Upper lobe of right lung (tissue), 1 donor: ENCODE measurements at regions not wholly inside any gene's neighbourhood (a gene's known extent, or its start where the extent isn't known, plus 50 kb on each side); places are given as distances from the start of the nearest gene placed in this dataset.

Experiments used
- ATAC-seq: fragments of 200-7000 bp; cut with Tn5 transposase; one replicate; pipeline ENCODE4 v1.9.1; 2020; ENCODE audit warnings: mild to moderate bottlenecking, moderate library complexity
- DNase-seq: peaks from one replicate; pipeline ENCODE4 v3.0.0-alpha.2; 2020
- H3K27ac ChIP-seq: fragments of 200-600 bp; one replicate; pipeline ENCODE4 v1.8.0; 2022
- H3K27me3 ChIP-seq: fragments of 200-600 bp; one replicate; pipeline ENCODE4 v1.8.0; 2022; ENCODE audit warnings: mild to moderate bottlenecking
- H3K36me3 ChIP-seq: fragments of 200-600 bp; one replicate; pipeline ENCODE4 v1.8.0; 2022
- H3K4me1 ChIP-seq: fragments of 200-600 bp; one replicate; pipeline ENCODE4 v1.8.0; 2022
- H3K4me3 ChIP-seq: fragments of 200-600 bp; one replicate; pipeline ENCODE4 v1.8.0; 2022; ENCODE audit warnings: mild to moderate bottlenecking
- H3K9me3 ChIP-seq: fragments of 200-600 bp; one replicate; pipeline ENCODE4 v1.8.0; 2022
- intact Hi-C: fragments of 100-400 bp; cut with DNase I; formaldehyde crosslinking; loops from one replicate; pipeline ENCODE4 v1.11.0; 2022
- TF ChIP-seq, protein P1 (sequence below): fragments of 200-600 bp; IDR thresholded peaks from one replicate; pipeline ENCODE4 v1.8.0; 2022; ENCODE audit warnings: antibody characterized with exemption
- donor health status: DM: no; HTN: yes; CAD: no; lungs with severe emphysema.

DNA sequence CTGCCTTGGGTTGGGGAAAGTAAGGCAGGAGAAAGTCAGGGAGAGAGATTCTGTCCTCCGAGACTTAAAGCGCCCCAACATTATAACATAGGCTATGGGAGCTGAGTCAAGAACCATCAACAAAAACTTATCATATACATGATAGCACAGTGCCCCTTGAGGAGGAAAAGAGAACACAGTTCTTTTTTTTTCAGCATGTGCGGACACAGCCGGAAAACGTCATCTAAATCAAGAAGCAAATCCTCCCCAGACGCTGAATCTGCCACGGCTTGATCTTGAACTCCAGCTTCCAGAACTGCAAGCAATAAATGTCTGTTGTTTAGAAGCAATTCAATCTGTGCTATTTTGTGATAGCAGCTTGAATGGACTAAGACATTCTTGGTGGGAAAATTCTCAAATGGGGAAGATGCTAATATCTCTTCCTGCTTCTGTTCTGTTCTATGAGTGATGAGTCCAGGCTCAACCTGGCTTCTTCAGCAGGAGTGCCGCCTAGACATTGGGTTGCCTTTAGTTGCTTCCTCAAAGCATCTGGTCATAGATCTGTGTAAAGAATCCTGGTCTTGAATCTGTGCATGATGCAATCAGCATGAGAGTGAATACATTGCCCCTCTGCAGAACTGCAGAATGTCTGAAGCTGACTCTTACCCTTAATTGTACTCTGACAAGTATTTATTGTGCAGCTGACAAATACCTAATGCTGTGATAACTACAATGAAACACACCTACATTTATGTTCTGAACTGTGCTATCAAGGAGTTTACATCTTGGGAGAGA is 549.8 kb upstream of the PRKX start:
- H3K27me3 ChIP-seq = no peaks in the 10 kb centered on the region
- TF ChIP-seq, protein P1, sequence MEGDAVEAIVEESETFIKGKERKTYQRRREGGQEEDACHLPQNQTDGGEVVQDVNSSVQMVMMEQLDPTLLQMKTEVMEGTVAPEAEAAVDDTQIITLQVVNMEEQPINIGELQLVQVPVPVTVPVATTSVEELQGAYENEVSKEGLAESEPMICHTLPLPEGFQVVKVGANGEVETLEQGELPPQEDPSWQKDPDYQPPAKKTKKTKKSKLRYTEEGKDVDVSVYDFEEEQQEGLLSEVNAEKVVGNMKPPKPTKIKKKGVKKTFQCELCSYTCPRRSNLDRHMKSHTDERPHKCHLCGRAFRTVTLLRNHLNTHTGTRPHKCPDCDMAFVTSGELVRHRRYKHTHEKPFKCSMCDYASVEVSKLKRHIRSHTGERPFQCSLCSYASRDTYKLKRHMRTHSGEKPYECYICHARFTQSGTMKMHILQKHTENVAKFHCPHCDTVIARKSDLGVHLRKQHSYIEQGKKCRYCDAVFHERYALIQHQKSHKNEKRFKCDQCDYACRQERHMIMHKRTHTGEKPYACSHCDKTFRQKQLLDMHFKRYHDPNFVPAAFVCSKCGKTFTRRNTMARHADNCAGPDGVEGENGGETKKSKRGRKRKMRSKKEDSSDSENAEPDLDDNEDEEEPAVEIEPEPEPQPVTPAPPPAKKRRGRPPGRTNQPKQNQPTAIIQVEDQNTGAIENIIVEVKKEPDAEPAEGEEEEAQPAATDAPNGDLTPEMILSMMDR = no peak
- no peaks in the 10 kb centered on the region for H3K36me3 ChIP-seq
- no peaks in the 10 kb centered on the region for H3K9me3 ChIP-seq
- no peak for ATAC-seq
- intact Hi-C loops = no loop called here
- H3K4me3 ChIP-seq = no peak overlapping the region
- DNase-seq = no peak
- no peak overlapping the region for H3K27ac ChIP-seq
- H3K4me1 ChIP-seq = no peaks in the 10 kb centered on the region

DNA sequence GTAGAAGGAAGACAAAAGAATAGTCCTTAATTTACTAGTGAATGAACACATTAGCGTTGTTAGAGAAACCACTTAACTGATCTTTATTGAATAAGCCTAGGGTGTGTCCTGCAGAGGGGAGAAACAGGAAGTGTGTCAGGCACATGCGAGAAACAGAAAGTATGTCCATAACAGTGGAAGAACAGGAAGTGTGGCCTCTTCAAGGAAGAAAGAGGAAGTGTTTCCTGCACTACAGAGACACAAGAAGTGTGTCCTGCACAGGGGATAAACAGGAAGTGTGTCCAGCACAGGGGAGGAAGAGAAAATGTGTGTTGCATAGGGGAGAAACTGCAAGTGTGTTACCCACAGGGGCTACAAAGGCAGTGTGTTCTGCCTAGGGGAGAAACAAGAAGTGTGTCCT is 539.6 kb upstream of the PRKX start:
- Histone ChIP-seq H3K9me3 (no peaks in the 10 kb centered on the region), H3K27me3 (no peaks in the 10 kb centered on the region), H3K27ac (no peak overlapping the region), H3K36me3 (no peaks in the 10 kb centered on the region), H3K4me3 (no peak overlapping the region), H3K4me1 (no peaks in the 10 kb centered on the region)
- ATAC-seq = no peak
- TF ChIP-seq, protein P1 = no peak
- no peak for DNase-seq
- intact Hi-C loops = no loop called here

DNA sequence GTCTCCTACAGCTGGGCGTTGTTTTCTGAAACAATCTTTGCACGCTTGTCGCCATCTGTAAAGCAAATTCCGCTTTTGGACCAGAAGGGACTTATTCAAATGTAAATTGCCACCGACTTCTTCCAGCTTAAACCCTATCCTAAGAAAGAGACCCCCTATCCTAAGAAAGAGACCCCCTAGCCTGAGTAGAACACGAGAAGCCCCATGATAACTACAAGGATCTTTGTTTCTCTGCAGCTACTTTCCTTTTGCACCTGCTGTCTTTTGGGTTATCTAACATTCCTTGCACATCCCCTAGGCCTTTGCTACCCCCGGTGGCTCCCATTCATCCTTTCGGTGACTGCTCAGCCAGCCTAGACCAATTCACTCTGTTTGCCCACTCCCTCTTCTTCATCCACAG is 536.0 kb upstream of the PRKX start:
- intact Hi-C loops = no loop called here
- no peak overlapping the region for H3K27ac ChIP-seq
- H3K4me3 ChIP-seq = no peak overlapping the region
- TF ChIP-seq, protein P1 = no peak
- no peaks in the 10 kb centered on the region for H3K27me3 ChIP-seq
- no peaks in the 10 kb centered on the region for H3K36me3 ChIP-seq
- no peaks in the 10 kb centered on the region for H3K4me1 ChIP-seq
- no peaks in the 10 kb centered on the region for H3K9me3 ChIP-seq
- DNase-seq = no peak
- no peak for ATAC-seq

DNA sequence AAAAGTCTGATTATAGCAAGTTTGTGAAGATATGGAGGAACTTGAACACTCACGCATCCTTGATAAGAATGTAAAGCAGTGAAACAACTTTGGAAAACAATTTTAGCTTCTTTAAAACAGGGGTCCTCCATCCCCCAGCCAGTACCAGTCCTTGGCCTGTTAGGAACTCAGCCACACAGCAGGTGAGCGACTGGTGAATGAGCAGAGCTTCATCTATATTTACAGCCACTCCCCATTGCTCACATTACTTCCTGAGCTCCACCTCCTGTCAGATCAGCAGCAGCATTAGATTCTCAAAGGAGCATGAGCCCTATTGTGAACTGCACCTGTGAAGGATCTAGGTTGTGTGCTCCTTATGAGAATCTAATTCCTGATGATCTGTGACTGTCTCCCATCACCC is 530.3 kb upstream of the PRKX start:
- no peaks in the 10 kb centered on the region for H3K9me3 ChIP-seq
- no peak for ATAC-seq
- H3K27me3 ChIP-seq = no peaks in the 10 kb centered on the region
- TF ChIP-seq, protein P1 = no peak
- no peak for DNase-seq
- no peak overlapping the region for H3K27ac ChIP-seq
- no peaks in the 10 kb centered on the region for H3K36me3 ChIP-seq
- H3K4me1 ChIP-seq = no peaks in the 10 kb centered on the region
- no peak overlapping the region for H3K4me3 ChIP-seq
- intact Hi-C loops = no loop called here

DNA sequence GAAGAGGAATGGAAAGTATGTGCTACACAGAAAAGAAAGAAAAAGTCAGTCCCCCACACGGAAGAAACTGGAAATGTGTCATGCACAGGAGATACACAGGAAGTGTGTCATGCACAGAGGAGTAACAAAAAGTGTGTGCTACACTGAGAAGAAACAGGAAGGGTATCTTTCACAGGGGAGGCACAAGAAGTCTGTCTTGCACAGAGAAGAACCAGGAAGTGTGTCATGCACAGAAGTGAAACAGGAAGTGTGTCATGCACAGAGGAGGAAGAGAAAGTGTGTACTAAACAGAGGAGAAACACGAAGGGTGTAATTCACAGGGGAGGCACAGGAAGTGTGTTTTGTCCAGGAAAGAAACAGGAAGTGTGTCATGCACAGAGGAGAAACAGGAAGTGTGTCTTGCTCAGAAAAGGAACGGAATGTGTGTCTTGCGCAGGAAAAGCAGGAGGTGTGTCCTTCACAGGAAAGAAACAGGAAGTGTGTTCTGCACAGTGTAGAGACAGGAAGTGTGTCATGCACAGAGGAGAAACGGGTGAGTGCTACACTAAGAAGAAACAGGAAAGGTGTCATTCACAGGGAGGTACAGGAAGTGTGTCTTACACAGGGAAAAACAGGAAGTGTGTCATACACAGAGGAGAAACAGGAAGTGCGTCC is 527.2 kb upstream of the PRKX start:
- Histone ChIP-seq H3K4me1 (no peaks in the 10 kb centered on the region), H3K36me3 (no peaks in the 10 kb centered on the region), H3K27ac (no peak overlapping the region), H3K9me3 (no peaks in the 10 kb centered on the region), H3K4me3 (no peak overlapping the region), H3K27me3 (no peaks in the 10 kb centered on the region)
- intact Hi-C loops = no loop called here
- TF ChIP-seq, protein P1 = no peak
- no peak for DNase-seq
- ATAC-seq = no peak
